Activated T-cell treated with anti-CD3 and anti-CD28 coated beads, Interleukin-2, amount 50 U/mL, for 72 hours (primary cell): ENCODE measurements at regions not wholly inside any gene's neighbourhood (a gene's known extent, or its start where the extent isn't known, plus 50 kb on each side); places are given as distances from the start of the nearest gene placed in this dataset.

ENCODE experiments used
- ATAC-seq, 2 donors: fragments of 150-1000 bp; cut with Tn5 transposase; replicated peaks in 1 of 2; 2 replicates each; pipeline ENCODE4 v1.10.0; 2021; ENCODE audit warnings: moderate library complexity in 2 of 2, mild to moderate bottlenecking in 1 of 2
- DNase-seq, 2 donors: peaks; one replicate each; pipeline ENCODE4 v3.0.0; 2021 to 2022; ENCODE audit warnings: mixed read lengths in 1 of 2
- H3K27ac Mint-ChIP-seq: one replicate; pipeline ENCODE4 v1.8.0; 2022; ENCODE audit warnings: mild to moderate bottlenecking, moderate library complexity, mixed read lengths
- H3K27me3 Mint-ChIP-seq: one replicate; pipeline ENCODE4 v1.8.0; 2022; ENCODE audit warnings: low read depth, mixed read lengths
- H3K36me3 Mint-ChIP-seq, 2 donors: one replicate each; pipeline ENCODE4 v1.8.0; 2022; ENCODE audit warnings: mixed read lengths in 2 of 2, mild to moderate bottlenecking in 1 of 2; ENCODE audit not compliant: insufficient read depth in 2 of 2
- H3K4me1 Mint-ChIP-seq: one replicate; pipeline ENCODE4 v1.8.0; 2022; ENCODE audit warnings: low read depth, mixed read lengths
- H3K4me3 Mint-ChIP-seq, 2 donors: one replicate each; pipeline ENCODE4 v1.8.0; 2022; ENCODE audit warnings: mild to moderate bottlenecking in 2 of 2, mixed read lengths in 2 of 2, moderate library complexity in 2 of 2
- H3K9me3 Mint-ChIP-seq, 2 donors: one replicate each; pipeline ENCODE4 v1.8.0; 2022; ENCODE audit warnings: mixed read lengths in 2 of 2

GRCh38 chr5:13276156-13276555, 668.3 kb downstream of the DNAH5 start:
- Mint-ChIP-seq H3K27me3 (no peaks in the 10 kb centered on the region), H3K27ac (no peak overlapping the region), H3K36me3 (no peaks in the 10 kb centered on the region), H3K4me3 (no peak overlapping the region), H3K9me3 (peaks cover 0 to 12% of the 10 kb centered on the region in 2 donors), H3K4me1 (no peaks in the 10 kb centered on the region)
- DNase-seq (no peak), ATAC-seq (no peak)

GRCh38 chr5:13263701-13264100, 680.8 kb downstream of the DNAH5 start:
- no peak for DNase-seq
- no peaks in the 10 kb centered on the region for H3K36me3 Mint-ChIP-seq
- no peak overlapping the region for H3K27ac Mint-ChIP-seq
- H3K4me3 Mint-ChIP-seq: no peak overlapping the region
- ATAC-seq: no peak
- no peaks in the 10 kb centered on the region for H3K27me3 Mint-ChIP-seq
- H3K4me1 Mint-ChIP-seq: no peaks in the 10 kb centered on the region
- H3K9me3 Mint-ChIP-seq: peaks cover 0 to 3% of the 10 kb centered on the region in 2 donors

- Mint-ChIP-seq H3K4me3 (no peak overlapping the region), H3K36me3 (no peaks in the 10 kb centered on the region), H3K9me3 (peaks cover 0 to 2% of the 10 kb centered on the region in 2 donors), H3K4me1 (no peaks in the 10 kb centered on the region), H3K27ac (no peak overlapping the region), H3K27me3 (no peaks in the 10 kb centered on the region)
- ATAC-seq (no peak), DNase-seq (no peak)
These were observed 691.4 kb downstream of the DNAH5 start for GRCh38 chr5:13253111-13253510.

- ATAC-seq (no peak), DNase-seq (no peak)
- no peak overlapping the region for H3K27ac Mint-ChIP-seq
- no peaks in the 10 kb centered on the region for H3K27me3 Mint-ChIP-seq
- no peaks in the 10 kb centered on the region for H3K36me3 Mint-ChIP-seq
- peaks cover 0 to 2% of the 10 kb centered on the region in 2 donors for H3K9me3 Mint-ChIP-seq
- H3K4me3 Mint-ChIP-seq: no peak overlapping the region
- no peaks in the 10 kb centered on the region for H3K4me1 Mint-ChIP-seq
These were observed 691.8 kb downstream of the DNAH5 start for GRCh38 chr5:13252699-13253098.

- Mint-ChIP-seq H3K4me3 (no peak overlapping the region), H3K36me3 (no peaks in the 10 kb centered on the region), H3K27me3 (no peaks in the 10 kb centered on the region), H3K9me3 (peaks cover 0 to 3% of the 10 kb centered on the region in 2 donors), H3K4me1 (no peaks in the 10 kb centered on the region), H3K27ac (no peak overlapping the region)
- DNase-seq (no peak), ATAC-seq (no peak)
These were observed 692.7 kb downstream of the DNAH5 start for GRCh38 chr5:13251623-13252376.

- Mint-ChIP-seq H3K27ac (no peak overlapping the region), H3K36me3 (no peaks in the 10 kb centered on the region), H3K9me3 (peaks cover 0 to 3% of the 10 kb centered on the region in 2 donors), H3K27me3 (no peaks in the 10 kb centered on the region), H3K4me1 (no peaks in the 10 kb centered on the region), H3K4me3 (no peak overlapping the region)
- DNase-seq: no peak
- ATAC-seq: no peak
These were observed 693.8 kb downstream of the DNAH5 start for GRCh38 chr5:13250464-13251291.

GRCh38 chr5:13249854-13250253, 694.6 kb downstream of the DNAH5 start:
- Mint-ChIP-seq H3K9me3 (peaks cover 3% of the 10 kb centered on the region in 2 donors), H3K4me1 (no peaks in the 10 kb centered on the region), H3K27me3 (no peaks in the 10 kb centered on the region), H3K36me3 (no peaks in the 10 kb centered on the region), H3K4me3 (no peak overlapping the region), H3K27ac (no peak overlapping the region)
- DNase-seq (no peak), ATAC-seq (no peak)

- Mint-ChIP-seq H3K9me3 (peaks cover 3% of the 10 kb centered on the region in 2 donors), H3K27me3 (no peaks in the 10 kb centered on the region), H3K36me3 (no peaks in the 10 kb centered on the region), H3K27ac (no peak overlapping the region), H3K4me3 (no peak overlapping the region), H3K4me1 (no peaks in the 10 kb centered on the region)
- ATAC-seq (no peak), DNase-seq (no peak)
These were observed 696.2 kb downstream of the DNAH5 start for GRCh38 chr5:13248253-13248652.

- Mint-ChIP-seq H3K27ac (no peak overlapping the region), H3K4me1 (no peaks in the 10 kb centered on the region), H3K4me3 (no peak overlapping the region), H3K9me3 (peaks cover 3% of the 10 kb centered on the region in 2 donors), H3K36me3 (no peaks in the 10 kb centered on the region), H3K27me3 (no peaks in the 10 kb centered on the region)
- no peak for DNase-seq
- no peak for ATAC-seq
These were observed 698.4 kb downstream of the DNAH5 start for GRCh38 chr5:13246053-13246452.

- ATAC-seq: no peak
- H3K4me1 Mint-ChIP-seq: no peaks in the 10 kb centered on the region
- no peak for DNase-seq
- H3K27me3 Mint-ChIP-seq: no peaks in the 10 kb centered on the region
- peaks cover 3 to 6% of the 10 kb centered on the region in 2 donors for H3K9me3 Mint-ChIP-seq
- H3K4me3 Mint-ChIP-seq: no peak overlapping the region
- no peaks in the 10 kb centered on the region for H3K36me3 Mint-ChIP-seq
- H3K27ac Mint-ChIP-seq: no peak overlapping the region
These were observed 700.3 kb downstream of the DNAH5 start for GRCh38 chr5:13244151-13244550.

GRCh38 chr5:13227513-13227912, 717.0 kb downstream of the DNAH5 start:
- H3K4me3 Mint-ChIP-seq: no peak overlapping the region
- H3K4me1 Mint-ChIP-seq: no peaks in the 10 kb centered on the region
- no peaks in the 10 kb centered on the region for H3K36me3 Mint-ChIP-seq
- DNase-seq (no peak), ATAC-seq (no peak)
- no peaks in the 10 kb centered on the region for H3K27me3 Mint-ChIP-seq
- H3K27ac Mint-ChIP-seq: no peak overlapping the region
- peaks cover 2 to 5% of the 10 kb centered on the region in 2 donors for H3K9me3 Mint-ChIP-seq

GRCh38 chr5:13218518-13218917, 726.0 kb downstream of the DNAH5 start:
- Mint-ChIP-seq H3K9me3 (peaks cover 0 to 2% of the 10 kb centered on the region in 2 donors), H3K36me3 (no peaks in the 10 kb centered on the region), H3K4me1 (no peaks in the 10 kb centered on the region), H3K27me3 (no peaks in the 10 kb centered on the region), H3K4me3 (no peak overlapping the region), H3K27ac (no peak overlapping the region)
- ATAC-seq (no peak), DNase-seq (no peak)

GRCh38 chr5:13217636-13218035, 726.9 kb downstream of the DNAH5 start:
- DNase-seq (no peak), ATAC-seq (no peak)
- Mint-ChIP-seq H3K4me1 (no peaks in the 10 kb centered on the region), H3K36me3 (no peaks in the 10 kb centered on the region), H3K27me3 (no peaks in the 10 kb centered on the region), H3K27ac (no peak overlapping the region), H3K4me3 (no peak overlapping the region), H3K9me3 (peaks cover 1 to 2% of the 10 kb centered on the region in 2 donors)
